SW480 (cell line): ENCODE measurements at regions not wholly inside any gene's neighbourhood (a gene's known extent, or its start where the extent isn't known, plus 50 kb on each side); places are given as distances from the start of the nearest gene placed in this dataset.
"Not testable (repeated sequence)": the region's sequence is repeated elsewhere in the genome, so short reads cannot be mapped to it uniquely, and the experiment has no call there.

Experiments used
- DNase-seq: peaks from one replicate; pipeline ENCODE4 v3.0.0-alpha.2; 2016; ENCODE audit warnings: low spot score

DNA sequence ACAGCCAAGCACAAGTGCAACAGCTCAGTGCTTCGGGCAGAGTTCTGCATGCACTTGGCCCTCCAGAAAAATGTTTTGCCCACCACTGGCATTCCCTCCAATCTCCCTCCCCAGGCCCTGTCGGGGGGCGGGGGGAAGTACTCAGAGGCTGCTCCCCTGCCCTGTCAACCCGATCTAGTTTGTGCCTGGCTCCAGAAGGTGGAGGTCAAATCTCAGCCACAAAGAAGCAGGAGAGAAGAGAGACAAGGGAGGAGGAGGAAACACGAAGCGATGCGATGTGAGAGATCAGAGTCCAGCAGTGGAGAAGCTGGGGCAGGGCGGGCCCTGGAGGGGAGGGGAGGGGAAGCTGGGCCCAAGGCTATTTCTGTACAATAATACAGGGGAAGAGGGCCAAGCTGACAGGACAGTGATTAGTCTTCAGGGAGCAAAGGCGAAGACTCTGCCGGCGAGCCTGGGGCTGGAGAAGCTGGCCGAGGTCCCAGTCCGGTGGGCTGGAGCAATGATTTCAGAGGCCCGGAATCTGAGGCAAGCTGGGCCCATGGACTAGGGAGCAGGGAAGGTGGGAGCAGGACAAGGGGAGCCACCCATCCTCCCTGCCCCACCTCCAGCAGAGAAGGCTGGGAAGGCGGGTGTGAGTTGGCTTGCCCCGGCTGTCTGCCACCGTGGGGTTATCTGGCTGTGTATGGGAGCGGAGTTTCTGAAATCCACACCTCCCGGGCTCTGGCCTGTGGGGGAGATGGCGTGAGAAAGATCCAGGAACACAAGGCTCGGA is 167.1 kb downstream of the EFNB1 start:
- no peak for DNase-seq

DNA sequence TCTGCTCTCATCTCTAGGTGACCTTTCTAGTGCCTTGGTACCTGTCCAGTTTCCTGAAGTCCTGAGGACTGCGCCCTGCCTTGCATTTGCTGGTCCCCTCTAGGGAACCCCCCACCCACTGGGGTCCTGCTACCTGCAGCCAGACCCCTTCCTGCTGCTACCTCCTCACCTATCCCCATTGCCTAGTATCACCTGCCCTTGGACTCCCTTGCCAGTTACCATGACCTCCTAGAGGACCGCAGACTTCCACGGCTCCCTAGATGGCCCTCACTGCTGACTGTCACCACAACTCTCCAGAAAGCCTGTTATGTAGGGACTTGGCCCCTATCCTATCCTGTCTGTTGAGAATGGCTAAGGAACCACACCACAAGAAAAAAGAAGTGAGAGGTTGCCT is 166.6 kb downstream of the EFNB1 start:
- no peak for DNase-seq

DNA sequence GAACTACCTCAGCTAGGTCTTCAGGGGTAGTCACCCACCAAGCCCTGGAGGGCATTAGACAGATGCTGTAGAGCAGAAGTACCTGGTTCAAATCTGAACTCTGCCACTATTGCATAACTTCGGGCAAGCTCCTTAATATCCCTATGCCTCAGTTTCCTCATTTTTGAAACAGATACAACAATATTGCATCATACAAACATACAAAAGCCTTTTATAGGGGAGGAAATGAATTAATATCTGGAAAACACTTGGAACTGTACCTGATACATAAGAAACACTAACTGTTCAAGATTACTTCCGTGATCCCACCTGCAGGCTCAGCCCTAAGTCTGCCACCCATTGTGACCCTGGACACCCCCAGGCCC is 166.1 kb downstream of the EFNB1 start:
- DNase-seq = no peak

DNA sequence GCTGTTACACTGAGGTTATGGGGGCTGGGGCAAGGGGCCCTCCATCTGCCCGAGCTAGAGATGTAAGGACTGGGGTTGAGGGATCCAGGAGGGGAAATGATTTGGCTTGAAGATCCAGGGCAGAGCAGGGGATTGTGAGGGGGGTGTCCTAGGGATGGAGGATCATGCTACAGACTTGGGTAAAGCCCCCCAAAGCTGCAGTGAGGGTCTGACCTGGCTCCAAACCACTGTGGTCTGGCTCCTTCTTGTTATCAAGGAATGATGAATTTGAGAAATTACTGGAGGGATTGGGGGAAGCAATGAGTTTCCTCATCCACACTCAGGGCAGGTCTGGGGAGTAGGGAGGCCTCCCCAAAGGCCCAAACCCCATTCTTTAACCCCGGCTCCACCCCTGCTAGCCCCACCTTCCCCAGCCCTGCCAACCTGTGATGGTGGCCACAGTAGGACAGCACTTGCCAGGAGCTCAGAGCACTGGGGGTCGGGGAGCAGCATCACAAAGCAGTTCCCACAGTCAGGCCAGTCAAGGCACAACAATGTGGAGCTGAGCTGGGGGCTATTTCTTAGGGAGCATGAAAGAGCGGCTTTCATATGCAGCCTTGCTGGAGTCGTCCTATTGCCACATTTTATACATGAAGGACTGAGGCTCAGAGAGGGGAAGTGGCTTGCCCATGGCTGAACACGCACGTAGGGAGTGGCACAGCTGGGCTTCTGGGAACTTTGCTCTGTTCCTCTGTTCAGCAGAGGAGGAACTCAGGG is 165.5 kb downstream of the EFNB1 start:
- DNase-seq = no peak

DNA sequence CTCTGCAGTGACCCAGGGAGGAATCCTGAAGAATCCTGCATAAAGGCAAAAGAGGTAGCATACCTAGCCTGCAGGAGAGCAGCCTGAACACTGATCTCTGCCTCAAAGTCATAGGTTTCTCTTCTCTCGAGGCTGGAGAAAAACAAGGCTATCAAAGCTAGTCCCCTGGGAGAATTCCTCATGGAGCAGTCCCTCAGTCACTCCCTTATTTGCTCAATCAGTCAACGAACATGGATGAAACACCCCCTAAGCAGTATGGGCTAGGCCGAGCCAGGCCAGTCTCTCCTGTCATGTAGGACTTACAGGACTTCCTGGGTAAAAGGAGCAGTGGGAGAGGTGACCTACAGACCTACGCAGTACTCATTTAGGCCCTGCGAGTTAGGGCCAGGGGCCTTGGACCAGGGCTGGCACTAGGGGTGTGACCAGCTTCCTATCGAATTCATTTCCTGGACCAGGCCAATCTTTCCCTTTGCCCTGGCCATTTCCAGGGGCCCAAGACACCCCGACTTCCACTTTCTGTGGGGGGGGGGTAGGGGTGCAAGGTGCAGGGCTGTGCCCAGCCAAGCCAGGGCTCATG is 164.1 kb downstream of the EFNB1 start:
- DNase-seq = no peak

DNA sequence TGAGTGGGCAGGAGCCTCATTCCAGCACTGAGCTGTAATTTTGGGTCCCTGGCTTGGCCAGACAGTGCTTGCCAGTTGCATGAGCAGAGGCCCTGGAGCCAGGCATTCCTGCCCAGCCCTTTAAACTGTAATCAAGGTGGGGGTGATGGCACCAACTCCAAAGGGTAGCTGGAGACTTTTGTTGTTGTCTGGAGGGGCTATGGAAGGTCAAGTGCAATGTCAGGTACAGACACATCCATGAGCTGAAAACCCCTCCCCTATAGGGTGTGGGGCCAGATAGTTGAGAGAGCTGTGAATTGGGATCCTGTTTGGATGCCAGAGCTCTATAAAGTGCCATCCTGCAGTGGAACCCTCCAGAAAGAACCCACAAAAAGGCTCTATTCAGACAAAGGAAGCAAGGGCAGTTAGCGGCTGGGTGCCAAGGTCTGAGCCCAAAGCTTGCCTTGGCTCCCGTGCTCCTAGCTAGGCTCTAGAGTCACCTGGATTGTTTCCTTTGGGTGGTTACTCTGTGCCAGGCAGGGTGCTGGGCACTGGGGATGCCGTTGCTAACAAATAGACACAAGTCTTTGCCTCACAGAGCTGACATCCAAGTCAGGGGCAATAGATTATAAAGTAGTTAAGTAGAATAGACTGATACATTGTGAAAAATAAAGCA is 163.0 kb downstream of the EFNB1 start:
- no peak for DNase-seq

DNA sequence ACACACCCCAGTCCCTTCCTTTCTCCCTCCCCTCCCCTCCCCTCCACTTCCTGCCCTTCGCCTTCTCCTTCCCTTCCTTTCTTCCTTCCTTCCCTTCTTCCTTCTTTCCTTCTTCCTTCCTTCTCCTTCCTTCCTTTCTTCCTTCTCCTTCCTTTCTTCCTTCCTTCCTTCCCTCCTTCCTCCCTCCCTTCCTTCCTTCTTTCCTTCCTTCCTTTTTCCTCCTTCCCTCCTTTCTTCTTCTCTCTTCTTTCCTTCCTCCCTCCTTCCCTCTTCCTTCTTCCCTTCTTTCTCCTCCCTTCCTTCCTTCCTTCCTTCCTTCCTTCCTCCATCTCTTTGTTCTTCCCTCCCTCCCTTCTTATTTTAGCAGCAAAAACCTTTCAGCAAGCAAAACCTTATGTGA is 162.1 kb downstream of the EFNB1 start:
- DNase-seq = no peak

DNA sequence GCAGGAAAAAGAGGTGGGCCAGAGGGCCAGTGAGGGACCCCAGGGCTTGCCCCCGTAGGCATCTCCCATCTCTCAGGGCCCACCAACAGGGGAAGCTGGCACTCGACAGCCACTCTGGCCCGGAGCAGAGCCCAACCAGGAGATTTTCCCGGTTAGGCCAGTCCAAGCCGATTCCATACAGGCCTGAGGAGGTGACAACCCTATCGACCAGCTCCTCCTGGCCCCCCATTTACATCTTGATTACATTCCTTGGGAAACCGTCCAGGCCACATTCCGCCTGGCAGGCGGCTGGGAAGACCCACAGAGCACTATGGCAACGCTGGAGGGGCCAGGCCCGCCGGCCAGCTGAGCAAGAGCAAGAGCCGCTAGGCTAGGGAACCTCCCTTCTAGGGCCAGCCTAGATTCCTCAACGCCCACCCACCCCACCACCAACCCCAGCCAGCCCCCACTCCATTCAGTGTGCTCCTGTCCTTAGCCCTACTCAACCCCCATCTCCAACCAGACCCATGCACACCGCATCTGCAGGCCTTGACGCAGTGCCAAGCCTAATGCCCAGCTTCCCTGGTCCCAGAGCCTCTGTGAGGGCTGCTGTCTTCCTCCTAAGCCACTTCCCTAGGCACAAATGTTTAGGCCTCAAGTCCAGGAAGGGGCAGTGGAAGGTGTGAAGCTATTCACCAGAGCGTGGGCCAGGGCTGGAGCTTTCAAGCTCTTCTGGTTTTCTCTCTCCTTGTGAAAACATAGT is 161.2 kb downstream of the EFNB1 start:
- DNase-seq = peak; percentile 9

DNA sequence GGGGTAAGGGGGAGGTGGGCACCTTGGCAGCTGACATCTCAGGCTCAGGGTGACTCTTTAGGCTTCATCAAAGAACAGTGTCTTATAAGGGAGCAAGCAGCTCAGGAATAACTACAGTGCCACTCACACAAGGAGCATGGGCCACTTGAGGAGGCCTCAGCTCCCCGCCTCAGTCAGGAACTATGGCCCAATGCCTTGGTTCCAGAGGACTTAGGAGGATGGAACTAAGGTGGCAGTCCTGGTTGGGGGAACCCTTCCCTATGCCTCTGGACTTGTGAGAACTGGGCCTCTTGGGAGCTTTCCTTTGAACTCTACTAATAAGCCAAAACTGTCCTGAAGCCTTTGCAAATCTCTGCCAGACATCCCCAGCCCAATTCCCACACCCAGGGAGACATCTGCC is 160.6 kb downstream of the EFNB1 start:
- DNase-seq = no peak

DNA sequence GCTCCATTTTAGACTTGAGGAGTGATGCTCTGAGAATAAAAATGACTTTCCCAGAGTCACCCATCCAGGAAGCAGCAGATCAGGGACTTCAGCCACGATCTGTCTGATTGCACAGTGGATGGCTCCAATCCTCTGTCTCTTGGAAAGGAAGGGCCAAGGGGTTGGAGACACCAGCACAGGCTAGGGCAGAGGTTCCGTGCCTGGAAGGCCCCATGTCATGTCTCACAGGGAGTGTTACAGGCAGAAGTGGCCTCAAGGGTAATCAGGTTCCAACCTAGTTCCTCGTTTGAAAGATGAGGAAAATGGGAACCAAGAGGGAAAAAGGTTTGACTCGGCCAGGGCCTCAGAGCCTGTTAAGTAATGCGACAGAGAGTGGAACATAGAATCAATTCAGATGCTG is 160.0 kb downstream of the EFNB1 start:
- DNase-seq = no peak

DNA sequence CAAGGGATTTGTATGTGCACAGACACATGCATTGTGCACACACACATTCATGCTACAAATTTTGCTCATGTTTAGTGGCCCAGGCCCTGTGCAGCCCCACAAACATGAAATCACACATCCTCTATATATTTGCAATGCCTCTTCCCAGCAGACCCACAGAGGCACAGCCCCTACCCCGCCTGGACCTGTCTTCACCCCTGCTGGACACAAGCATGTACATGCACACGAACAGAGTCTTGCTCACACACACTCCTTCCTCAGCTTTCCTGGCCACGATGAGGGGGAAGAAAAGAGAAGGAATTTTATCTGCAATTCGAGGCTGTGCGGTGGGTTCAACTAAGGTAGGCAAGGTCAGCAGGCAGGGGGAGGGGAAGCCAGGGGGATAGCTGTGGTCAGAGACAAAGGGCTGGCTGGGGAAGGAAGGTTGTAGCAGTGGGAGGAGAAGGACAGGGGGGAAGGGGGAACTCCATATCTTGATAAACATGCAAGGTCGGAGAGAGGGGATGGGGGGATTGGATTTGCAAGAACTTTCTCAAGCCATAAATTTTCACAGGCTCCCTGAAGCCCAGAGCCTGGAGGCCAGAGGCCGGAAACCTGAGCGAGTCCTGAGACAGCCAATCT is 156.4 kb downstream of the EFNB1 start:
- no peak for DNase-seq

DNA sequence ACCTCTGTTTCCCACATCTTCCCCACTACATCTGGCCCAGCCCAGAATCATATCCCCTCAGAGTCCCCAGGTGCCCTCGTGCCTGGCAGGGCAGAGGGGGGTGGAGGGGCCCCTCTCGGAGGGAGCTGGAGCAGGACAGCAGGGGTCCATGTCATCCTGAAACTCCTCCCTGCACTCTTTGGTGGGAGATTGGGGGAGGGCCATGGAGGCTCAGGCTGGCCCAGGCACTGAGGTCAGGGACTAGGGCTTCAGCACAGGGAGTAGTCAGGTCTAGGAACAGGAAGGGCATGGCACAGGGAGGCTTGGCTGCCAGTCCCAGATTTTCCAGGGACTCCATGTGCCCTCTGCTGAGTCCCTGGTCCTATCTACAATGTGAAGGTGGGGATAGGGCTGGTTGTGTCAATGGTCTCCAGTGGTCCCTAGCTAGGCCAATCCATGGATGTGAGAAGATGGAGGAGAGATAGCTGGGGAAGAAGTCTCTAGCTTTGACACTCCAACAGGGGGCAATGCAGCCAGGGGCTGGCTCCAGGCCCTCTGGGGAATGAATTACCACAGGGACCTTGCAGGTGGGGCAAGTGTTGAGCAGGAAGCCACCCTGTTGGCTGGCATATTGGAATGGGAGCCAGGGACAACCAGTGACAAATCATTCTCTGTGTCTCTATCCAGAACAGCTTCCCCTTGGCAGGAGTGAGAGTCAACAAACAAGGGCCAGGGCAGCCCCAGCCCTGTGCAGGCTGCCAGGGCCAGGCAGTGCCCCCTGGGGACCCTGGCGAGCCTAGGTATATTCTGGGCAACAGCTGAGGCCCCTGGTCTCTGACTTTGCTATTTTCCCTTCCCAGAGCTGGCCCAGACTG is 154.4 kb downstream of the EFNB1 start:
- no peak for DNase-seq

DNA sequence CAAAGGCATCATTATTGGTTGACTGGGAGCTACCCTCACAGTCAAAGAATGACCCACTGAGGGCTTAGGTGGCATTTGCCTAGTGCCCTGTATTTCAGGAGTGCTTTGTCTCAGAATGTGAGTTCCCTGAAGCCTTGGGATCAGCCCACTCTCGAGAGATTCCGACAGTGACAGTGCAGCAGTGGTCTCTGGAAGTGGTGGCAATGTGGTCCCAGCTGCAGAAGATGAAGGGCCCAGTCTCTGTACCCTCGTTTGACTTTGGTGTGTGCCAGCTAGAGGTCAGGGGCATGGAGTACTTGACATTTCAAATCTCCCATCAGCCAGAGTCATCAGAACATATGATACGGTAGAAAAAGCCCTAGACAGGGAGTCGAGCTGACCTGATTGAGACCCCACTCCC is 153.7 kb downstream of the EFNB1 start:
- DNase-seq = no peak

DNA sequence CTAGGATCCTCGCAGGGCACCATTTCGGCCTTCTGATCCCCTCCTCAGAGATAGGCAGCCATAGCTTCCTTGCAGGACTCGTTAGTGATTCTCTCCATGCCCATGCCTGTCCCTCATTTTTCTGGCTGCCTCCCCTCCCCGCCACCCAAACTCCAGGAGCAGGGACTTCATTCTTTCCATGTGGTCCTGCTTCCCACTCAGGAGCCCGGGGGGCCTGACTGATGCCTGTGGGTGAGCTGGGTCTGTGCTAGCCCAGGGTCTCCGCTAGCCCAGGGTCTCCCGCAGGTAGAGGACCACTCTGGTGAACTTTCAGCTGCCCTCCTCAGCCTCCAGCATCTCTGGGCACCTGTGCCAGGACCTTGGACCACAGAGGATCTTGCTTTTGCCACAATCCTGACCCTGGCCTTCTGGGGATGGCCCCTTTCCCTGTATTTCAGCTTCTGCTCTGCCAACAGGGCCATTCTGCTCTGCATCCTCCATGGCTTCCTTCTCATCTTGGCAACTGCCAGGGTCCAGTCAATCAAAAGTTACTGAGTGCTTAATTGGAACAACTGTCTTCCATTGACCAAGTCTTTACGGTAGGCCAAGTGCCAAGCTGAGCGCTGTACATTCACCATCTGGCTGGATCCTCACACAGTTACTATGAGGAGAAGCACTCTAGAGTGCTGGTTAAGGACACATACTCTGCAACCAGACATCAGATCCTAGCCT is 152.2 kb downstream of the EFNB1 start:
- DNase-seq = no peak

DNA sequence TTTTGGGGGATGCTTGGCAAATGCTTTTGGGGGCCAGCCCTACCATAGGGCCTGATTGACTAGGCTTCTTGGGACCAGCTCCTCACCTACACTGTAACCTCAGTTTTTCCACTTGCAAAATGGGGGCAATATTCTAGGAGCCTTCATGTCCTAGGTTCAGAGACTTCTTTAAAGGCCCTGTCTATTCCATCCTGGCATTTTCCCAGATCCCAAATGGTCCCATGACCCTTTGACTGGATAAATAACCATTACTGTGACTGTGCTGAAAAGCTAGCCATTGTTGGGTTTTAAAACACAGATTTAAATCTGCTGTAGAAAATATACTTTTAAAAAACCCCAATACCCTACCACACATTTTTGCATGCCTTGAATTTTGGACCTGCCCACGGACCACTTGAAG is 149.8 kb downstream of the EFNB1 start:
- no peak for DNase-seq

DNA sequence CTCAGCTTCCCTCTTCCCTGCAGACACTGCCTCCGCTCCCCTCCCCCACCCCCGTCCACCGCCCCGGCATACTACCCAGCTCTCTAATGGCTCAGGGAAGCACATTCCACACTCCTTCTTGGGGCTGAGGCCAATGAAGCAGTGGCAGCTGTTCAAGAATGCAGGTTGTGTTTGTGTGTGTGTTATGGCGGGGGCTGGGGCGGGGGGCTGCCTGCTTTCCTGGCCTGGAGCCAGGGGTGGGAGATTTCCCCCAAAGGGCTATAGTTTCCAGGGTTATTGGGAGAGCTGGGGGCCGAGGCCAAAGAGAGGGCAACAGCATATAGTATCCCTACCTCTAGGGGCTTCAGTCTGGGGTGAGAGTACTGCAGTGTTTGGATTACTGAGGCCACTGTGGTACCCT is 149.4 kb downstream of the EFNB1 start:
- no peak for DNase-seq

DNA sequence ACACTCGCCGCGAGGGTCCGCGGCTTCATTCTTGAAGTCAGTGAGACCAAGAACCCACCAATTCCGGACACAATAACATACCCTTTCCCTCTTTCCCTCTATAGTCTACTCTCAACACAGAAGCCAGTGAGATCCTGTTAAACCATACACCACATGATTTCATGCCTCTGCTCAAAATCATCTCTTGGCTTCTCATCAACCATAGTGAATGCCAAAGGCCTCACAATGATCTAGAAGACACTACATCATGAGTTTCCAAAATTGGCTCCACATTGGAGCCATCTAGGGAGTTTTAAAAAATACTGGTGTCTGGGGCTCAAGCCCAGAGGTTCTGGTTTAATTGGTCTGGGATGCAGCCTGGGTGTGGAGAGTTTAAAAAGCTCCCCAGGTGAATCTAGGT is 124.5 kb downstream of the EFNB1 start:
- DNase-seq = no peak

DNA sequence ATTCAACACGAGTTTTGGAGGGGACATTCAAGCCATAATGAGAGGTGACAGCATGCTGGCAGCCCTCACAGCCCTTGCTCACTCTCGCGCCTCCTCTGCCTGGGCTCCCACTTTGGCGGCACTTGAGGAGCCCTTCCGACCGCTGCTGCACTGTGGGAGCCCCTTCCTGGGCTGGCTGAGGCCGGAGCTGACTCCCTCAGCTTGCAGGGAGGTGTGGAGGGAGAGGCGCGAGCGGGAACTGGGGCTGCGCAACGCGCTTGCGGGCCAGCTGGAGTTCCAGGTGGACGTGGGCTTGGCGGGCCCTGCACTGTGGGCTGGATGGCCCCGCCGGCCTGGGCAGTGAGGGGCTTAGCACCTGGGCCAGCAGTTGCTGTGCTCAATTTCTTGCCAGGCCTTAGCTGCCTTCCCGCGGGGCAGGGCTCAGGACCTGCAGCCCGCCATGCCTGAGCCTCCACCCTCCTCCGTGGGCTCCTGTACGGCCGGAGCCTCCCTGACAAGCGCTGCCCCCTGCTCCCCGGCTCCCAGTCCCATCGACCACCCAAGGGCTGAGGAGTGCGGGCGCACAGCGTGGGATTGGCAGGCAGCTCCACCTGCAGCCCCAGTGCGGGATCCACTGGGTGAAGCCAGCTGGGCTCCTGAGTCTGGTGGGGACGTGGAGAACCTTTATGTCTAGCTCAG is 123.3 kb downstream of the EFNB1 start:
- DNase-seq = not testable (repeated sequence)

DNA sequence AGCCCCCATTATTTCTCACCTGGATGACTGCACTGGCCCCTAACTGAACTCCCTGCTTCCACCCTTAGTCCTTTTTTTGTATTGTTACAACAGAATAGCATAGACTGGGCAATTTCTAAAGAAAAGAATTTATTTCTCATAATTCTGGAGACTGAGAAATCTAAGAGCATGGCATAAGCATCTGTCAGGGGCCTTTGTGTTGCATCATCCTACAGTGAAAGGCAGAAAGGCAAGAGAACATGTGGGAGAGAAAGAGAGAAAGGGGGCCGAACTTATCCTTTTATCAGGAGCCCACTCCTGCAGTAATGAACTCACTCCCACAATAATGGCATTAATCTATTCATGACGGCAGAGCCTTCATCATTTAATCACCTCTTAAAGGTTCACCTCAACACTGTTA is 122.1 kb downstream of the EFNB1 start:
- no peak for DNase-seq
